ENCODE measurements at regions not wholly inside any gene's neighbourhood (a gene's known extent, or its start where the extent isn't known, plus 50 kb on each side); places are given as distances from the start of the nearest gene placed in this dataset.
"Not testable (repeated sequence)": the region's sequence is repeated elsewhere in the genome, so short reads cannot be mapped to it uniquely, and the experiment has no call there.

DNA sequence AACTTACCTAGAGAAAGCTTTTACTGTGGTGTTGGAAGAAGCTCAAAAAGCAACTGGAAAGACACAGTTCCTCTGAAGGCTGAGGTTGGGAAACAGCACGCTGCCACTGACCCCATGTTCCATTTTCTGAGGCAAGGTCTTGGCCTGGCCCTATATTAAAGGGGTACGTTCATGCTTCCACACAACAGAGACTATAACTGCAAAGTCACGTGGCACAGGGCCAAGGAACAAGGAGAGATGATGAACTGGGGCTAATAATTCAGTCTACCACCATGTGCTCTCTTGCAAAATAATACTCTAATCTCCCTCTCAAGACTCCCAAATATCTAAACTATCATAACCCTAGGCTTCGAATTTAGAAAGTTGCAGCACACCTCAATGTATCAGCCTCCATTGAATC, 381.6 kb downstream of the DSEL start:
- DNase-seq (ENCODE audit: low spot score), result no peak

DNA sequence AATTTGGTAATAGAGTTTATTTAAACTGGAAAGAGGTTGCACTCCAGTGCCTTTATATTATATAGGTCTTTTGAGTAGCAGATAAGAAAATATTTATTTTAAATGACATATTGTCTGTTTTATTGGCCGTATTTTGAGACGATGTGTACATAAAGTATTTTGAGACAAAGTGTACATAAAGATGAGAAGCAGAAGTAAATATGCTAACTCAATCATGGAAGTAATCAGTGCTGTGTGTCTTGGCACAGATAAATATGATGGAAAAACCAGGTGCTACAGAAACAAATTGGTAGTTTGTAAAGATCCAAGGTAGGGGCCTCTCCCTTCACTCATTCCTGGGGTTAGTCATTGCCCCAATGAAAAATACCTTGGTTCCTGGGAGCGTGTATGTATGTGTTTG, 382.9 kb downstream of the DSEL start:
- DNase-seq (ENCODE audit: low spot score), result no peak

GRCh38 chr18:67132919-67133318, 383.6 kb downstream of the DSEL start:
- no peak for DNase-seq (ENCODE audit: low spot score)

DNA sequence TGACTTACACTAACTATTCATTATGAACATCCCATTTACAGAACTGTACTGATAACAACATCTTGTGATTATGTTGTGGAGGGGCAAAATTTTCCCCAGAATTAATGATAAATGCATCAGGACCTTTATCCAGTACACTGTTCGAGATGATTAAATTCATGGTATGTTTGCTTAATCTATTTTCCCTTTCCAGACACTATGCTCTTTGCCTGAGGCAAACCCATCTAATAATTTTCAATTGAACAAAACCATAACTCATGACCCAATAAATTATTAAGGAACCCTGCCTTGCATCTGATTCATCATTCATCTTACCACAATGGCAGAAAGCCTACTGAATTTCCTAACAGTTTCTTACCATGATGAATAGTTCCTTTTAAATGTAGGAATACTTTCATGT, 385.0 kb downstream of the DSEL start:
- no peak for DNase-seq (ENCODE audit: low spot score)

DNA sequence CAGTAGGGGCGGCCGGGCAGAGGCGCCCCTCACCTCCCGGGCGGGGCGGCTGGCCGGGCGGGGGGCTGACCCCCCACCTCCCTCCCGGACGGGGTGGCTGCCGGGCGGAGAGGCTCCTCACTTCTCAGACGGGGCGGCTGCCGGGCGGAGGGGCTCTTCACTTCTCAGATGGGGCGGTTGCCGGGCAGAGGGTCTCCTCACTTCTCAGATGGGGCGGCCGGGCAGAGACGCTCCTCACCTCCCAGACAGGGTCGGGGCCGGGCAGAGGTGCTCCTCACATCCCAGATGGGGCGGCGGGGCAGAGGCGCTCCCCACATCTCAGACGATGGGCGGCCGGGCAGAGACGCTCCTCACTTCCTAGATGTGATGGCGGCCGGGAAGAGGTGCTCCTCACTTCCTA, 389.8 kb downstream of the DSEL start:
- not testable (repeated sequence) for DNase-seq (ENCODE audit: low spot score)

GRCh38 chr18:67123901-67124300, 392.6 kb downstream of the DSEL start:
- no peak for DNase-seq (ENCODE audit: low spot score)

DNA sequence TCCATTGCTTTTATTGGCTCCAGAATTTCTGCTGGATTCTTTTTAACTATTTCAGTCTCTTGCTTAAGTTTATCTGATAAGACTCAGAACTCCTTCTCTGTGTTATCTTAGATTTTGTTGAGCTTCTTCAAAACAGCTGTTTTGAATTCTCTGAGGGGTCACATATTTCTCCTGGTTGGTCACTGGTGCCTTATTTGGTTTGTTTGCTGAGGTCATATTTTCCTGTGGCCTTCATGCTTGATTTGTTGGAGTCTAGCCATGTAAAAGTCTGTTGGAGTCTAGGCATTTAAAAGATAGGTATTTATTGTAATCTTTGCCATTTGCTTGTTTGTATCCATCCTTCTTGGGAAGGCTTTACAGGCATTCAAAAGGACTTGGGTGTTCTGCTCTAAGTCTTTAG, 398.7 kb downstream of the DSEL start:
- DNase-seq (ENCODE audit: low spot score), result no peak

DNA sequence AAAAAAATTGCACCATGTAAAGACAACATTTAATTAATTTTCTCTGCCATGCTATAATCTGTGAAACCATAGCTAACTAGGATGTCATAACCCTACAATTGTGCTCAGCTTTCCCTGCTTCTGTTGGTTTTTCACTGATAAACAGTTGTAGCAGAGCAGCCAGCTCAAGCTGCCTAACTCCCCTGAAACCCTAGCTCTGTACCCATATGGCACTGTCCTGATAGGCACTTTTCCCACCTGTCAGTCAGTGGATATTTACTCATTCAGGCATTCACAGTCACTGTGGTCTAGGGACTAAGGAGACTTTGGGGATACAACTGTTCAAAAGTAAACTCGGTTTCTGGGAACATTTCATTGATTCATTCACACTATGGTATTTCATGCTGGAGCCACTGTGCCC, 407.0 kb downstream of the DSEL start:
- DNase-seq (ENCODE audit: low spot score), result no peak

GRCh38 chr18:67108894-67109293, 407.6 kb downstream of the DSEL start:
- no peak for DNase-seq (ENCODE audit: low spot score)

- DNase-seq (ENCODE audit: low spot score), result no peak
Measured at GRCh38 chr18:67104700-67105284, 411.7 kb downstream of the DSEL start.

DNA sequence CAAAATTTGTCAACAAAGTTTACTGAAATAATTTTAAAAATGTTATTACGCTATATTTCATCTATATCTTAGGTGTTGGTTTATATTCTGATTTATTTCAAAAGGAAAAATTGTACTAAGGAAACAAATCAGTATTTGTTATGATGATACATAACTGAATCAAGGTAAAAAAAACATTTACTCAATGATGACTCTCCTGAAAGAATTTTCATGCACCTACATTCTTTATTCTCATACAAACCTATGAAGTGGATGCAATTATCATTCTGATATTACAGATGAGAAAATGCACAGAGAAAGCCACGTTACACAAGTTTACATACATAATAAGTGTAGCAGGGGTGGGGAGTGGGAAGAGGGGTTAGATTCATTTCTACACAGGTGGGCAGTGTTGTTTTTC, 422.4 kb downstream of the DSEL start:
- no peak for DNase-seq (ENCODE audit: low spot score)

- DNase-seq (ENCODE audit: low spot score), result no peak
Measured at GRCh38 chr18:67092141-67092540, 424.4 kb downstream of the DSEL start.

DNA sequence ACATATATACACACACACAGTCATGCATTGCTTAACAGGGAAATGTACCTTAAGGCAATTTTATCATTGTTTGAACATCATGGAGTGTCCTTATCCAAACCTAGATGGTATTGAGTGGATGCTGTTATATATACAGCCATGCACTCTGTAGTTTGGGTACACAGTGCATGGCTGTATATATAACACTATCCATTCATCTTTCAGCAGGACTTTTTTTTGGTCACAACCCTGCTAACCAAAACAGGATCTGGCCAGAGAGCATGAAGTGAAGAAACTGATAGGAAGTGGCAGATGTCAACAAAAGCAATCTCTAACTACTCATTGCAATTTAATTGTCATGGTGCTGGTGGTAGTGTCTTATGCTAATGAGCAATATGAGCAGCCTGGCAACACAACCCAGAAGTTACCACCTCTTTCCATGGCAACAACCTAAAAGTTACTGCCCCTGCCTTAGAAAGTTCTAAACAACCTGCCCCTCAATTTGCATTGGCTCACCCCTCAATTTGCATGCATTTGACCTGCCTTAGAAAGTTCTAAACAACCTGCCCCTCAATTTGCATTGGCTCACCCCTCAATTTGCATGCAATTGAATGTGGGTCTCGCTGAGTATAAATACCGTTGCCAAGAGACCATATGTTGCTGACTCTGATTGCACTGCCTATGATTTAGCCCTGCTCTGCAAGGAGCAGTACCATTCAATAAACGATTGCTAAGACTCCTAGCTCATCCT, 434.9 kb downstream of the DSEL start:
- DNase-seq (ENCODE audit: low spot score), result no peak

DNA sequence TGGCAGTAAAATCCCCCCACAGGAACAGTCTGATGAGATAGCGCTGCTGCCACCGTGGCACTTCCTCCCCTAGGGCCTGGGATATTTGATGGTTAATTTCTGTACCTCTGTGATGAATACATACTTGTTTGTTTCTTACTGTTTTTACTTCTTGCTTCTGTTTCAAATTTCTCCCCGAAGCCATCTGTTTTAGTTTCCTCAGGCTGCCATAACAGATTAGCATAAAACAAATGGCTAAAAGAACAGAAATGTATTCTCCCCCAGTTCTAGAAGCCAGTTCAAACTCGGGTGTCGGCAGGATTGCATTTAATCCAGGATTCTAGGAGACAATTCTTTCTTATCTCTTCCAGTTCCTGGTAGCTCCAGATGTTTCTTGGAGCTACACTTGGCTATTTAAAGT, 435.9 kb downstream of the DSEL start:
- no peak for DNase-seq (ENCODE audit: low spot score)

GRCh38 chr18:67074309-67074708, 442.2 kb downstream of the DSEL start:
- DNase-seq (ENCODE audit: low spot score), result no peak

- DNase-seq (ENCODE audit: low spot score), result no peak
Measured at GRCh38 chr18:67072791-67073190, 443.7 kb downstream of the DSEL start.

- DNase-seq (ENCODE audit: low spot score), result no peak
Measured at GRCh38 chr18:67068608-67069007, 447.9 kb downstream of the DSEL start.

DNA sequence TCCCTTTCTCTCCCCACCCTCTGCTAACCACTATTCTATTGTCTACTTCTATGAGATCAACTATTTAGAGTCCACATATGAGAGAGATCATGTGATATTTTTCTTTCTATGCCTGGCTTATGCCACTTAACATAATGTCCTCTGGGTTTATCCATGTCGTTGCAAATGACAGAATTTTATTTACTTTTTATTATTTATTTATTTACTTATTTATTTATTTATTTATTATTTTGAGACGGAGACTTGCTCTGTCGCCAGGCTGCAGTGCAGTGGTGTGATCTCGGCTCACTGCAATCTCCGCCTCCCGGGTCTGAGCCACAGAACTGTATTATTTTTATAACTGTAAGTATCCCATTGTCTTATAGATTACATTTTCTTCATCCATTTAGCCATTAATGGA, 443.4 kb upstream of the CDH19 start:
- DNase-seq (ENCODE audit: low spot score), result no peak

DNA sequence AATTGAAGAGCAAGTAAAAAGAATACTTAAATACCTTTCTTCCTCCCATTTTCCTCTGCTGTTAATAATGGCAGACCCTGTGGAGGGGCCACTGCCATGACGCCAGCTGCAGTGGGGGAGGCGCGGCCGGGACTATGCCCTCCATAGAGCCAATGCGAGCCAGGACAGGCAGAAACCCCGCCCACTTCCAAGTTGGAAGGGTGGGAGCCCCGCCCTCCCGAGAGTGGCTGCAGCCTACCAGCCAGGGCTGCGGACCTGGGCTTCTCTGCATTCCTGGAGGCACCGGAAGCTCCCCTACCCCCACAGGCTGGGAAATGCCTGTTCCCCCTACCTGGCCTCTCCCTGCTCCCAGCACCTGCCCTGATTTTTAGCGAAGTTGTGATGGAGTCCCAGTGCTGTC, 439.4 kb upstream of the CDH19 start:
- no peak for DNase-seq (ENCODE audit: low spot score)

- DNase-seq (ENCODE audit: low spot score), result no peak
Measured at GRCh38 chr18:67041334-67041733, 437.4 kb upstream of the CDH19 start.

- DNase-seq (ENCODE audit: low spot score), result no peak
Measured at GRCh38 chr18:67035026-67035425, 431.1 kb upstream of the CDH19 start.

- DNase-seq (ENCODE audit: low spot score), result no peak
Measured at GRCh38 chr18:67023059-67023458, 419.2 kb upstream of the CDH19 start.

DNA sequence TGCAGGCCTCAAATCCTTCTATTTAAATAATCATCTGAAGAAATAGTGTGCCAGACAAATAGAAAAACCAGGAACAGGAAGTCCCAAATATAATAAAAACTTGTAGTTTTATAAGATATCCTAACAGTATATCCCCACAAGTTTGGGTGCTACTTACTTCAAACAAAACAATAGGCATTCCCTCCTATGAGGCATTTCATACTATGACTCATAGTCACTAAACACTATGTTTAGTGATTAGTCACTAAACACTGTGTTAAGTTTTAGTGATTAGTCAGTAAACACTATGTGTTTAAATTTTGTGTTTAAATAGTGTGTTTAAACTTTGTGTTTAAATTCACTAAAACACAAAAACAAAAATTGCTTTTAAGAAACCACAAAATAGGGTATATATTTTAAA, 407.0 kb upstream of the CDH19 start:
- no peak for DNase-seq (ENCODE audit: low spot score)

GRCh38 chr18:67007999-67008398, 404.1 kb upstream of the CDH19 start:
- no peak for DNase-seq (ENCODE audit: low spot score)
